H9 (cell line): ENCODE measurements at regions not wholly inside any gene's neighbourhood (a gene's known extent, or its start where the extent isn't known, plus 50 kb on each side); places are given as distances from the start of the nearest gene placed in this dataset.

Experiments
- DNase-seq: peaks from one replicate; pipeline ENCODE4 v3.0.0-alpha.2; 2017
- H2AFZ ChIP-seq: one replicate; pipeline ENCODE4 v1.6.1; 2013; ENCODE audit warnings: mild to moderate bottlenecking, low read length, control low read depth, moderate library complexity
- H2AK5ac ChIP-seq: 2 replicates; pipeline ENCODE4 v1.6.1; 2013; ENCODE audit warnings: low read length, control low read depth, mixed read lengths; ENCODE audit not compliant: insufficient read length
- H2BK120ac ChIP-seq: one replicate; pipeline ENCODE4 v1.6.1; 2013; ENCODE audit warnings: low read depth, mild to moderate bottlenecking, low read length, control low read depth, inconsistent platforms; ENCODE audit not compliant: poor library complexity, severe bottlenecking
- H2BK12ac ChIP-seq: 2 replicates; pipeline ENCODE4 v1.6.1; 2013; ENCODE audit warnings: low read length, control low read depth, mixed read lengths, low read depth; ENCODE audit not compliant: insufficient read length
- H2BK15ac ChIP-seq: 2 replicates; pipeline ENCODE4 v1.6.1; 2013; ENCODE audit warnings: low read depth, low read length, control low read depth
- H2BK20ac ChIP-seq: one replicate; pipeline ENCODE4 v1.6.1; 2013; ENCODE audit warnings: low read depth, mild to moderate bottlenecking, low read length, control low read depth, inconsistent platforms; ENCODE audit not compliant: poor library complexity, severe bottlenecking
- H2BK5ac ChIP-seq: 2 replicates; pipeline ENCODE4 v1.6.1; 2013; ENCODE audit warnings: low read length, control low read depth, mixed read lengths; ENCODE audit not compliant: insufficient read length
- H3K14ac ChIP-seq: 2 replicates; pipeline ENCODE4 v1.6.1; 2013; ENCODE audit warnings: low read length, control low read depth; ENCODE audit not compliant: insufficient read depth
- H3K18ac ChIP-seq: 2 replicates; pipeline ENCODE4 v1.6.1; 2013; ENCODE audit warnings: low read depth, mild to moderate bottlenecking, mixed read lengths, low read length, control low read depth; ENCODE audit not compliant: insufficient read length
- H3K23ac ChIP-seq: 2 replicates; pipeline ENCODE4 v1.6.1; 2013; ENCODE audit warnings: low read length, control low read depth, mixed read lengths, low read depth; ENCODE audit not compliant: insufficient read length
- H3K23me2 ChIP-seq: 2 replicates; pipeline ENCODE4 v1.6.1; 2013; ENCODE audit warnings: low read depth, mild to moderate bottlenecking, mixed read lengths, low read length, control low read depth; ENCODE audit not compliant: insufficient read length, poor library complexity, severe bottlenecking
- H3K27ac ChIP-seq: 2 replicates; pipeline ENCODE4 v1.5.1; 2013; ENCODE audit warnings: low read length, control low read depth, mixed read lengths, low read depth; ENCODE audit not compliant: insufficient read length
- H3K27me3 ChIP-seq: 2 replicates; pipeline ENCODE4 v1.6.1; 2013; ENCODE audit warnings: low read length, control low read depth, inconsistent platforms; ENCODE audit not compliant: insufficient read depth
- H3K4ac ChIP-seq: 2 replicates; pipeline ENCODE4 v1.6.1; 2013; ENCODE audit warnings: low read depth, mild to moderate bottlenecking, control low read depth, inconsistent platforms, low read length, moderate library complexity
- H3K4me1 ChIP-seq: 2 replicates; pipeline ENCODE4 v1.6.1; 2013; ENCODE audit warnings: low read length, control low read depth, inconsistent platforms; ENCODE audit not compliant: insufficient read depth
- H3K4me2 ChIP-seq: 2 replicates; pipeline ENCODE4 v1.6.1; 2013; ENCODE audit warnings: low read length, control low read depth, mixed read lengths; ENCODE audit not compliant: insufficient read length, insufficient read depth
- H3K56ac ChIP-seq: 2 replicates; pipeline ENCODE4 v1.6.1; 2013; ENCODE audit warnings: low read depth, mild to moderate bottlenecking, mixed read lengths, low read length, control low read depth; ENCODE audit not compliant: insufficient read length
- H3K79me1 ChIP-seq: 2 replicates; pipeline ENCODE4 v1.6.1; 2013; ENCODE audit warnings: low read depth, mild to moderate bottlenecking, moderate library complexity, low read length, control low read depth, inconsistent platforms; ENCODE audit not compliant: insufficient read depth, poor library complexity, severe bottlenecking
- H3K79me2 ChIP-seq: 2 replicates; pipeline ENCODE4 v1.6.1; 2013; ENCODE audit warnings: low read length, control low read depth, inconsistent platforms; ENCODE audit not compliant: insufficient read depth
- H3K9ac ChIP-seq: 2 replicates; pipeline ENCODE4 v1.6.1; 2013; ENCODE audit warnings: low read length, control low read depth, mixed read lengths; ENCODE audit not compliant: insufficient read length; ENCODE audit errors: extremely low read depth
- H3K9me3 ChIP-seq: one replicate; pipeline ENCODE4 v1.6.1; 2013; ENCODE audit warnings: low read depth, low read length, inconsistent platforms; ENCODE audit not compliant: control insufficient read depth
- H3T11ph ChIP-seq: one replicate; pipeline ENCODE4 v1.6.1; 2013; ENCODE audit warnings: mild to moderate bottlenecking, low read length, control low read depth, inconsistent platforms
- H4K20me1 ChIP-seq: one replicate; pipeline ENCODE4 v1.6.1; 2013; ENCODE audit not compliant: control insufficient read depth, insufficient read length, insufficient read depth
- H4K5ac ChIP-seq: 2 replicates; pipeline ENCODE4 v1.6.1; 2013; ENCODE audit warnings: low read depth, mild to moderate bottlenecking, mixed read lengths, low read length, control low read depth; ENCODE audit not compliant: insufficient read length
- H4K8ac ChIP-seq: replicated peaks from 2 replicates; pipeline ENCODE4 v1.6.1; 2013; ENCODE audit warnings: low read length, control low read depth, mixed read lengths, low read depth; ENCODE audit not compliant: insufficient read length
- H4K91ac ChIP-seq: 2 replicates; pipeline ENCODE4 v1.6.1; 2013; ENCODE audit warnings: low read depth, mild to moderate bottlenecking, moderate library complexity, mixed read lengths, low read length, control low read depth; ENCODE audit not compliant: insufficient read length
- H3K27ac Mint-ChIP-seq, 3 experiments: 2 replicates in 2 of 3; 3 replicates in 1 of 3; pipeline ENCODE4 v1.8.0; 2020 to 2021; ENCODE audit warnings: mixed read lengths in 3 of 3, mild to moderate bottlenecking in 1 of 3, moderate library complexity in 1 of 3
- H3K27me3 Mint-ChIP-seq: 2 replicates; pipeline ENCODE4 v1.8.0; 2021; ENCODE audit warnings: low read depth, mild to moderate bottlenecking, moderate library complexity, mixed read lengths
- H3K36me3 Mint-ChIP-seq, 3 experiments: 2 replicates in 2 of 3; 3 replicates in 1 of 3; pipeline ENCODE4 v1.8.0; 2020 to 2021; ENCODE audit warnings: low read depth in 3 of 3, mixed read lengths in 3 of 3; ENCODE audit not compliant: insufficient read depth in 1 of 3
- H3K4me1 Mint-ChIP-seq, 2 experiments: 2 replicates each; pipeline ENCODE4 v1.8.0; 2020; ENCODE audit warnings: mixed read lengths in 2 of 2
- H3K4me3 Mint-ChIP-seq, 2 experiments: 2 replicates in 1 of 2; 3 replicates in 1 of 2; pipeline ENCODE4 v1.8.0; 2020 to 2021; ENCODE audit warnings: mild to moderate bottlenecking in 2 of 2, mixed read lengths in 2 of 2, moderate library complexity in 1 of 2
- H3K9me3 Mint-ChIP-seq, 2 experiments: 2 replicates in 1 of 2; 3 replicates in 1 of 2; pipeline ENCODE4 v1.8.0; 2020; ENCODE audit warnings: mild to moderate bottlenecking in 2 of 2, mixed read lengths in 2 of 2, moderate library complexity in 1 of 2
- CTCF ChIP-seq: fragments of 200-600 bp; sonication (generic); conservative IDR thresholded peaks from 3 replicates; pipeline ENCODE4 v1.8.0; 2021; ENCODE audit warnings: antibody characterized with exemption, mild to moderate bottlenecking
- WGBS: extraction: QIAGEN DNeasy Blood & Tissue Kit; methylation state at CpG from one replicate; pipeline ENCODE4 v1.1.7; 2013; ENCODE audit warnings: missing lambda C conversion rate, low lambda C conversion rate, mixed read lengths; ENCODE audit not compliant: insufficient read length; ENCODE audit errors: extremely low coverage; 5-methylcytosine and 5-hydroxymethylcytosine counted together

GRCh38 chr17:77311371-77311981 is 170.7 kb downstream of the SEC14L1 start:
- Histone ChIP-seq H3K23me2 (no peaks in the 10 kb centered on the region), H2AK5ac (no peak overlapping the region), H3T11ph (no peak overlapping the region), H2BK20ac (no peak overlapping the region), H3K23ac (no peak overlapping the region), H2BK120ac (no peak overlapping the region), H3K27ac (no peak overlapping the region), H4K20me1 (no peaks in the 10 kb centered on the region), H3K79me1 (no peaks in the 10 kb centered on the region), H4K91ac (no peak overlapping the region), H4K8ac (no peak overlapping the region), H2BK12ac (no peak overlapping the region), H3K14ac (no peak overlapping the region), H2BK15ac (no peak overlapping the region), H3K27me3 (no peaks in the 10 kb centered on the region), H3K79me2 (no peaks in the 10 kb centered on the region), H3K4me1 (peaks cover 2% of the 10 kb centered on the region; the same call in 1 of the 2 replicates), H3K18ac (no peak overlapping the region), H3K9ac (no peak overlapping the region), H3K4ac (no peak overlapping the region), H4K5ac (no peak overlapping the region), H2BK5ac (no peak overlapping the region), H3K56ac (no peak overlapping the region), H3K9me3 (no peaks in the 10 kb centered on the region), H2AFZ (no peak overlapping the region), H3K4me2 (no peak overlapping the region)
- peaks cover 12 to 22% of the 10 kb centered on the region in 2 experiments for H3K4me1 Mint-ChIP-seq
- peaks cover 13 to 20% (median 16%) of the 10 kb centered on the region in 3 experiments; a peak in 6 of 7 replicates for H3K36me3 Mint-ChIP-seq
- TF ChIP-seq CTCF = no peak
- no peaks in the 10 kb centered on the region; a peak in 1 of 5 replicates for H3K9me3 Mint-ChIP-seq
- no peak for DNase-seq
- WGBS = no CpG with 5 or more reads among the region's 15 CpGs
- no peak overlapping the region for H3K4me3 Mint-ChIP-seq
- no peaks in the 10 kb centered on the region for H3K27me3 Mint-ChIP-seq
- peak overlapping the region in 1 of 3 experiments; percentile 83; a peak in 1 of 7 replicates for H3K27ac Mint-ChIP-seq
